Endodermal cell (in vitro differentiated cells): ENCODE measurements at regions not wholly inside any gene's neighbourhood (a gene's known extent, or its start where the extent isn't known, plus 50 kb on each side); places are given as distances from the start of the nearest gene placed in this dataset.

ENCODE experiments used
- DNase-seq: peaks from one replicate; pipeline ENCODE4 v3.0.0-alpha.2; 2017
- H3K27ac ChIP-seq: 2 replicates; pipeline ENCODE4 v1.5.1; 2013; ENCODE audit warnings: mild to moderate bottlenecking, low read depth, low read length, moderate library complexity
- H3K27me3 ChIP-seq: 2 replicates; pipeline ENCODE4 v1.6.1; 2013; ENCODE audit warnings: mild to moderate bottlenecking, low read length, moderate library complexity; ENCODE audit not compliant: insufficient read depth, control insufficient read depth, poor library complexity, severe bottlenecking
- H3K36me3 ChIP-seq: 2 replicates; pipeline ENCODE4 v1.7.0; 2013; ENCODE audit warnings: mild to moderate bottlenecking, low read length, moderate library complexity; ENCODE audit not compliant: control insufficient read depth, insufficient read depth
- H3K4me1 ChIP-seq: one replicate; pipeline ENCODE4 v1.7.0; 2013; ENCODE audit warnings: low read length; ENCODE audit not compliant: control insufficient read depth, insufficient read depth
- H3K4me3 ChIP-seq: 2 replicates; pipeline ENCODE4 v1.5.1; 2013; ENCODE audit warnings: mild to moderate bottlenecking, low read length, moderate library complexity
- H3K9ac ChIP-seq: 2 replicates; pipeline ENCODE4 v1.6.1; 2013; ENCODE audit warnings: mild to moderate bottlenecking, low read length, moderate library complexity; ENCODE audit not compliant: poor library complexity, severe bottlenecking; ENCODE audit errors: extremely low read depth
- H3K9me3 ChIP-seq: 2 replicates; pipeline ENCODE4 v1.6.1; 2013; ENCODE audit warnings: mild to moderate bottlenecking, low read length, moderate library complexity; ENCODE audit not compliant: control insufficient read depth
- H3K27ac Mint-ChIP-seq: 2 replicates; pipeline ENCODE4 v1.8.0; 2020; ENCODE audit warnings: mixed read lengths
- H3K27me3 Mint-ChIP-seq: 2 replicates; pipeline ENCODE4 v1.8.0; 2021; ENCODE audit warnings: mild to moderate bottlenecking, mixed read lengths; ENCODE audit not compliant: insufficient read depth
- H3K36me3 Mint-ChIP-seq: 2 replicates; pipeline ENCODE4 v1.8.0; 2020; ENCODE audit warnings: low read depth, mixed read lengths
- H3K4me1 Mint-ChIP-seq: 2 replicates; pipeline ENCODE4 v1.8.0; 2020; ENCODE audit warnings: mixed read lengths
- H3K4me3 Mint-ChIP-seq: 2 replicates; pipeline ENCODE4 v1.8.0; 2020; ENCODE audit warnings: mild to moderate bottlenecking, moderate library complexity, mixed read lengths
- H3K9me3 Mint-ChIP-seq: 2 replicates; pipeline ENCODE4 v1.8.0; 2020; ENCODE audit warnings: mild to moderate bottlenecking, mixed read lengths
- WGBS, 2 experiments: methylation state at CpG; one replicate each; pipeline versions ENCODE4 v1.1.5 to v1.1.7; 2013; ENCODE audit warnings: missing lambda C conversion rate in 2 of 2, mixed read lengths in 1 of 2; ENCODE audit not compliant: insufficient coverage in 1 of 2, insufficient read length in 1 of 2; 5-methylcytosine and 5-hydroxymethylcytosine counted together
- TF ChIP-seq, protein P1 (sequence below): fragments of 200-600 bp; sonication (generic); conservative IDR thresholded peaks from 2 replicates; pipeline ENCODE4 v1.5.0; 2021; ENCODE audit warnings: antibody characterized with exemption, mild to moderate bottlenecking

DNA sequence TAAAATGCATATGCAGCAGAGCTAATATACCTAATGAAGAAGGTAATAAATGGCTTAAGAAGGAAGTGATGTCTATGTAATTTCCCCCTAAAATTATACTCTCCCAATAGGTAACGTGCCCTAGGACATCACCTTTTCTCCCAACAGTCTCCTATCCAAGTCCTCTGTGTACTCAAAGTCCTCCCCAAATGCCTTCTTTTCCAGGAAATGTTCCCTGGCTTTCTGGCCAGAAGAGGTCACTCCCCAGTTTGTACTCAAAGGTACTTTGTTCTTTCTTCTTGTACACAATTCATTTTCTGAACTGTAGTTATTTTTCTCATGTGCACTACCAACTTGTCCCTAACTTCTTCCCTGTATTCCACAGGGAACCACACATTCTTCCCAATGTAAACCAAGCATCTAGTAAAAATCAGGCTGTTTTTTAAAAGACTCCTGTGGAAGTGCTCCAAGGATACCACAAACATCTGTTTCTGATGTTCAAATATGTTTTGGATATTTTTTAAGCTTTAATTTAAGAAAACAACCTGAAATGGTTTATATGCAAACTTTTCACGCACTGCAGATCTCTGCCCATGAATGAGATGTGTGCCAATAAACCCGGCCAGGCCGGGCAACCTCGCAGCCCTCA lies 262.3 kb upstream of the KLF14 start:
- H3K36me3 Mint-ChIP-seq, result peaks cover 1% of the 10 kb centered on the region
- no peaks in the 10 kb centered on the region for H3K4me1 ChIP-seq
- no peak overlapping the region for H3K27ac ChIP-seq

GRCh38 chr7:130996833-130997231 lies 262.8 kb upstream of the KLF14 start:
- H3K36me3 ChIP-seq, result no peaks in the 10 kb centered on the region
- H3K27ac ChIP-seq, result no peak overlapping the region
- Mint-ChIP-seq H3K4me1 (peaks cover 10% of the 10 kb centered on the region), H3K27ac (peak overlapping the region; percentile 48), H3K4me3 (no peak overlapping the region), H3K36me3 (peaks cover 1% of the 10 kb centered on the region), H3K27me3 (no peaks in the 10 kb centered on the region), H3K9me3 (no peaks in the 10 kb centered on the region)
- H3K4me3 ChIP-seq, result no peak overlapping the region
- H3K4me1 ChIP-seq, result no peaks in the 10 kb centered on the region
- no peak overlapping the region for H3K9ac ChIP-seq
- no peaks in the 10 kb centered on the region for H3K27me3 ChIP-seq
- TF ChIP-seq, protein P1, sequence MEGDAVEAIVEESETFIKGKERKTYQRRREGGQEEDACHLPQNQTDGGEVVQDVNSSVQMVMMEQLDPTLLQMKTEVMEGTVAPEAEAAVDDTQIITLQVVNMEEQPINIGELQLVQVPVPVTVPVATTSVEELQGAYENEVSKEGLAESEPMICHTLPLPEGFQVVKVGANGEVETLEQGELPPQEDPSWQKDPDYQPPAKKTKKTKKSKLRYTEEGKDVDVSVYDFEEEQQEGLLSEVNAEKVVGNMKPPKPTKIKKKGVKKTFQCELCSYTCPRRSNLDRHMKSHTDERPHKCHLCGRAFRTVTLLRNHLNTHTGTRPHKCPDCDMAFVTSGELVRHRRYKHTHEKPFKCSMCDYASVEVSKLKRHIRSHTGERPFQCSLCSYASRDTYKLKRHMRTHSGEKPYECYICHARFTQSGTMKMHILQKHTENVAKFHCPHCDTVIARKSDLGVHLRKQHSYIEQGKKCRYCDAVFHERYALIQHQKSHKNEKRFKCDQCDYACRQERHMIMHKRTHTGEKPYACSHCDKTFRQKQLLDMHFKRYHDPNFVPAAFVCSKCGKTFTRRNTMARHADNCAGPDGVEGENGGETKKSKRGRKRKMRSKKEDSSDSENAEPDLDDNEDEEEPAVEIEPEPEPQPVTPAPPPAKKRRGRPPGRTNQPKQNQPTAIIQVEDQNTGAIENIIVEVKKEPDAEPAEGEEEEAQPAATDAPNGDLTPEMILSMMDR, result no peak
- no peaks in the 10 kb centered on the region for H3K9me3 ChIP-seq
- 87 to 100% methylated on average over 1 to 6 of the region's 6 CpGs for WGBS, 2 experiments
- DNase-seq, result no peak

More for the DNA sequence above, 262.3 kb upstream of the KLF14 start:
- H3K27me3 Mint-ChIP-seq, result no peaks in the 10 kb centered on the region
- DNase-seq, result no peak
- peaks cover 10% of the 10 kb centered on the region for H3K4me1 Mint-ChIP-seq
- TF ChIP-seq, protein P1, result no peak
- no peaks in the 10 kb centered on the region for H3K9me3 Mint-ChIP-seq
- WGBS, 2 experiments, result 83 to 91% methylated on average over 4 to 5 of the region's 5 CpGs
- peak overlapping the region; percentile 48 for H3K27ac Mint-ChIP-seq
- Histone ChIP-seq H3K9ac (no peak overlapping the region), H3K4me3 (no peak overlapping the region), H3K27me3 (no peaks in the 10 kb centered on the region), H3K36me3 (no peaks in the 10 kb centered on the region), H3K9me3 (no peaks in the 10 kb centered on the region)
- H3K4me3 Mint-ChIP-seq, result no peak overlapping the region

GRCh38 chr7:130998993-130999602 lies 265.1 kb upstream of the KLF14 start:
- Histone ChIP-seq H3K27ac (no peak overlapping the region), H3K9ac (no peak overlapping the region), H3K4me1 (no peaks in the 10 kb centered on the region), H3K36me3 (no peaks in the 10 kb centered on the region), H3K9me3 (peaks cover 11% of the 10 kb centered on the region), H3K27me3 (no peaks in the 10 kb centered on the region), H3K4me3 (no peak overlapping the region)
- TF ChIP-seq, protein P1, result no peak
- 92 to 100% methylated on average over 2 to 3 of the region's 3 CpGs for WGBS, 2 experiments
- DNase-seq, result no peak
- peaks cover 10% of the 10 kb centered on the region for H3K4me1 Mint-ChIP-seq
- peak overlapping the region; percentile 81 for H3K27ac Mint-ChIP-seq
- no peak overlapping the region for H3K4me3 Mint-ChIP-seq
- H3K27me3 Mint-ChIP-seq, result no peaks in the 10 kb centered on the region
- no peaks in the 10 kb centered on the region for H3K36me3 Mint-ChIP-seq
- H3K9me3 Mint-ChIP-seq, result peaks cover 8% of the 10 kb centered on the region
